ENCODE measurements at regions not wholly inside any gene's neighbourhood (a gene's known extent, or its start where the extent isn't known, plus 50 kb on each side); places are given as distances from the start of the nearest gene placed in this dataset.

DNA sequence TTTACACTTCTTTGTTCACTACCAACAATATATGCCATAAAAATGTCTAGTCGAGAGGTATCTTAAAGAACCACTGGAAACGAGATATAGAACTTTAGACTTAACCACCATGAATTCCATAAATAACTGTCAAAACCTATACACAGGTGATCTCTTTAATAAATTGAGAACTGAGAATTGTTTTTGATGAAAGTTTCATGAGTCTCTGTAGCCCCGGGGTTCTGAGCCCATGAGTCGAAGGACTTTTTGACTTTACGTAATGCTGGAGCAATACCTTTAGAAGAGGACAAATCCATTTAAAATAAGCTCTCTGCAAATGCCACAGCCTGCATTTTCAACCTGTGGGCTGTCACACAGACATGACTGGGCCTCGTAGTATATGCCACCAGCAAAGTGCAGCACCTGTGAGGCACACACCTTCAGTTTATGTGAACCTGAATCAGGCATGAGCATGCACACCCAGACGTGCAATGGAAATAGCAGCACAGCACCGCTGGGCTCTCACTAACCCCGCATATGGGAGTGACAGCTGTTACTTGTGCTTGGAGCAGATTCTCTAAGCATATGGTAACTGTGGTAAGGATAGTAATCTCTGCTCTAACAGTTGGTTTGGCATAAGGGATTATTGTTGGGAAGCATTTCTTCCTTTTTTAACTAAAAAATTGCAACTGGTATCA lies 383.2 kb downstream of the SOCS6 start:
- TF ChIP-seq, protein P1, sequence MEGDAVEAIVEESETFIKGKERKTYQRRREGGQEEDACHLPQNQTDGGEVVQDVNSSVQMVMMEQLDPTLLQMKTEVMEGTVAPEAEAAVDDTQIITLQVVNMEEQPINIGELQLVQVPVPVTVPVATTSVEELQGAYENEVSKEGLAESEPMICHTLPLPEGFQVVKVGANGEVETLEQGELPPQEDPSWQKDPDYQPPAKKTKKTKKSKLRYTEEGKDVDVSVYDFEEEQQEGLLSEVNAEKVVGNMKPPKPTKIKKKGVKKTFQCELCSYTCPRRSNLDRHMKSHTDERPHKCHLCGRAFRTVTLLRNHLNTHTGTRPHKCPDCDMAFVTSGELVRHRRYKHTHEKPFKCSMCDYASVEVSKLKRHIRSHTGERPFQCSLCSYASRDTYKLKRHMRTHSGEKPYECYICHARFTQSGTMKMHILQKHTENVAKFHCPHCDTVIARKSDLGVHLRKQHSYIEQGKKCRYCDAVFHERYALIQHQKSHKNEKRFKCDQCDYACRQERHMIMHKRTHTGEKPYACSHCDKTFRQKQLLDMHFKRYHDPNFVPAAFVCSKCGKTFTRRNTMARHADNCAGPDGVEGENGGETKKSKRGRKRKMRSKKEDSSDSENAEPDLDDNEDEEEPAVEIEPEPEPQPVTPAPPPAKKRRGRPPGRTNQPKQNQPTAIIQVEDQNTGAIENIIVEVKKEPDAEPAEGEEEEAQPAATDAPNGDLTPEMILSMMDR (IDR thresholded peaks at IDR 0.05): no peak
- TF ChIP-seq POLR2A (IDR thresholded peaks at IDR 0.05): no peak
